CD14-positive monocyte (primary cell): ENCODE measurements at regions not wholly inside any gene's neighbourhood (a gene's known extent, or its start where the extent isn't known, plus 50 kb on each side); places are given as distances from the start of the nearest gene placed in this dataset.

Source experiments
- DNase-seq, 3 donors: peaks; one replicate each; pipeline ENCODE4 v3.0.0-alpha.2; 2011 to 2022
- H2AFZ ChIP-seq: 2 replicates; pipeline ENCODE4 v1.6.0; 2012; ENCODE audit warnings: mild to moderate bottlenecking, low read depth, low read length, inconsistent platforms; ENCODE audit not compliant: insufficient read depth, poor library complexity, severe bottlenecking
- H3K27ac ChIP-seq, 2 donors: 1 replicate in 1 of 2; 2 replicates in 1 of 2; pipeline ENCODE4 v1.5.1; 2012 to 2013; ENCODE audit warnings: low read length in 2 of 2, control low read depth in 1 of 2, inconsistent platforms in 1 of 2, low read depth in 1 of 2, mild to moderate bottlenecking in 1 of 2
- H3K27me3 ChIP-seq, 2 donors: one replicate each; pipeline versions ENCODE4 v1.6.0 to v1.6.1; 2011 to 2013; ENCODE audit warnings: low read length in 2 of 2; ENCODE audit not compliant: control insufficient read depth in 2 of 2, insufficient read depth in 2 of 2
- H3K36me3 ChIP-seq, 2 donors: replicated peaks in 1 of 2; 1 replicate in 1 of 2; 2 replicates in 1 of 2; pipeline versions ENCODE4 v1.5.1 to v1.6.1; 2012 to 2013; ENCODE audit warnings: low read length in 2 of 2, control low read depth in 1 of 2, inconsistent platforms in 1 of 2, mild to moderate bottlenecking in 1 of 2; ENCODE audit not compliant: insufficient read depth in 2 of 2, control insufficient read depth in 1 of 2
- H3K4me1 ChIP-seq, 2 donors: 1 replicate in 1 of 2; 2 replicates in 1 of 2; pipeline versions ENCODE4 v1.5.1 to v1.6.1; 2012 to 2013; ENCODE audit warnings: low read length in 2 of 2, control low read depth in 1 of 2, inconsistent platforms in 1 of 2, mild to moderate bottlenecking in 1 of 2, moderate library complexity in 1 of 2; ENCODE audit not compliant: insufficient read depth in 2 of 2, control insufficient read depth in 1 of 2
- H3K4me2 ChIP-seq: replicated peaks from 2 replicates; pipeline ENCODE3; 2012; ENCODE audit warnings: low read length, moderate library complexity, mild to moderate bottlenecking; ENCODE audit not compliant: poor library complexity, severe bottlenecking; ENCODE audit errors: extremely low read depth
- H3K4me3 ChIP-seq, 3 experiments: fragments of 200-600 bp in 1 of 3; sonication (generic) in 1 of 3; replicated peaks in 1 of 3; 1 replicate in 2 of 3; 2 replicates in 1 of 3; pipeline ENCODE4 v1.5.1; 2011 to 2013; ENCODE audit warnings: low read length in 3 of 3, mild to moderate bottlenecking in 3 of 3, control low read depth in 2 of 3, low read depth in 2 of 3, inconsistent platforms in 1 of 3, moderate library complexity in 1 of 3
- H3K79me2 ChIP-seq: 2 replicates; pipeline ENCODE4 v1.6.0; 2012; ENCODE audit warnings: mild to moderate bottlenecking, control low read depth, inconsistent platforms, low read length, moderate library complexity; ENCODE audit not compliant: insufficient read depth
- H3K9ac ChIP-seq: 2 replicates; pipeline ENCODE4 v1.6.0; 2017; ENCODE audit warnings: low read length, mild to moderate bottlenecking; ENCODE audit not compliant: insufficient read depth, poor library complexity, severe bottlenecking
- H3K9me3 ChIP-seq, 2 donors: replicated peaks in 1 of 2; 1 replicate in 1 of 2; 2 replicates in 1 of 2; pipeline versions ENCODE4 v1.5.1 to v1.6.1; 2012 to 2013; ENCODE audit warnings: low read length in 2 of 2, control low read depth in 1 of 2; ENCODE audit not compliant: control insufficient read depth in 1 of 2, insufficient read depth in 1 of 2
- H4K20me1 ChIP-seq: 2 replicates; pipeline ENCODE4 v1.6.0; 2012; ENCODE audit warnings: mild to moderate bottlenecking, low read length, control low read depth, moderate library complexity; ENCODE audit not compliant: insufficient read depth
- H3K27ac Mint-ChIP-seq, 7 donors: one replicate each; pipeline ENCODE4 v1.8.0; 2020; ENCODE audit warnings: mild to moderate bottlenecking in 7 of 7, mixed read lengths in 7 of 7, moderate library complexity in 6 of 7, inconsistent platforms in 2 of 7
- H3K27me3 Mint-ChIP-seq, 3 donors: one replicate each; pipeline ENCODE4 v1.8.0; 2021 to 2022; ENCODE audit warnings: low read depth in 3 of 3, mild to moderate bottlenecking in 3 of 3, mixed read lengths in 3 of 3, moderate library complexity in 3 of 3, inconsistent platforms in 1 of 3
- H3K36me3 Mint-ChIP-seq, 2 donors: one replicate each; pipeline ENCODE4 v1.8.0; 2020; ENCODE audit warnings: mixed read lengths in 2 of 2, inconsistent platforms in 1 of 2, mild to moderate bottlenecking in 1 of 2
- H3K4me1 Mint-ChIP-seq: one replicate; pipeline ENCODE4 v1.8.0; 2020; ENCODE audit warnings: mild to moderate bottlenecking, mixed read lengths
- H3K4me3 Mint-ChIP-seq, 2 donors: one replicate each; pipeline ENCODE4 v1.8.0; 2020; ENCODE audit warnings: mild to moderate bottlenecking in 2 of 2, mixed read lengths in 2 of 2, moderate library complexity in 1 of 2
- H3K9me3 Mint-ChIP-seq, 7 donors: one replicate each; pipeline ENCODE4 v1.8.0; 2020 to 2022; ENCODE audit warnings: mixed read lengths in 7 of 7, mild to moderate bottlenecking in 6 of 7, moderate library complexity in 6 of 7, inconsistent platforms in 2 of 7
- WGBS: methylation state at CpG from one replicate; pipeline ENCODE4 v1.1.5; 2013; ENCODE audit warnings: missing lambda C conversion rate; ENCODE audit not compliant: insufficient coverage; 5-methylcytosine and 5-hydroxymethylcytosine counted together
- intact Hi-C, 2 donors: fragments of 100-400 bp; cut with micrococcal nuclease; formaldehyde crosslinking; loops; one replicate each; pipeline versions ENCODE4 v1.15.0 to v1.15.1; 2023
- TF ChIP-seq, protein P1 (sequence below): fragments of 200-600 bp; IDR thresholded peaks from one replicate; pipeline ENCODE4 v1.8.0; 2022; ENCODE audit warnings: antibody characterized with exemption, mild to moderate bottlenecking

DNA sequence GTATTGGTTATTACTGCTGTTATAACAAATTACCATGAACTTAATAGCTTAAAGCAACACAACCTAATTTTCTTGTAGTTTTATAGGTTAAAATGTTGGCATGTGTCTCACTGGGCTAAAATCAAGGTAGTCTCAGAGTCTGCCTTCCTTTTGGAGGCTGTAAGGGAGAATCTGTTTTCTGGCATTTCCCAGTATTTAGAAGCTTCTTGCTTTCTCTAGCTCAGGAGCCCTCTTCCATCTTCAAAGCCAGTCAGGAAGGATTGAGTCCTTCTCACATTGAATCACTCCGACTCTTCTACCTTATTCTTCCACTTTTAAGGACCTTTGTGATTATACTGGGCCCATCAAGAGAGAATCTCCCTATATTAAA is 156.2 kb downstream of the MBL2 start:
- no peak overlapping the region for H3K27ac Mint-ChIP-seq
- Histone ChIP-seq H2AFZ (no peak overlapping the region), H3K79me2 (no peaks in the 10 kb centered on the region), H3K27me3 (no peaks in the 10 kb centered on the region), H3K4me3 (no peak overlapping the region), H3K4me1 (no peaks in the 10 kb centered on the region), H3K9ac (no peak overlapping the region), H3K27ac (no peak overlapping the region), H3K36me3 (no peaks in the 10 kb centered on the region), H3K4me2 (no peak overlapping the region), H4K20me1 (no peaks in the 10 kb centered on the region), H3K9me3 (no peaks in the 10 kb centered on the region)
- intact Hi-C loops: no loop called here
- H3K4me1 Mint-ChIP-seq: no peaks in the 10 kb centered on the region
- peaks cover 0 to 3% (median 2%) of the 10 kb centered on the region in 3 donors for H3K27me3 Mint-ChIP-seq
- no peak overlapping the region for H3K4me3 Mint-ChIP-seq
- DNase-seq: no peak
- H3K36me3 Mint-ChIP-seq: no peaks in the 10 kb centered on the region
- TF ChIP-seq, protein P1, sequence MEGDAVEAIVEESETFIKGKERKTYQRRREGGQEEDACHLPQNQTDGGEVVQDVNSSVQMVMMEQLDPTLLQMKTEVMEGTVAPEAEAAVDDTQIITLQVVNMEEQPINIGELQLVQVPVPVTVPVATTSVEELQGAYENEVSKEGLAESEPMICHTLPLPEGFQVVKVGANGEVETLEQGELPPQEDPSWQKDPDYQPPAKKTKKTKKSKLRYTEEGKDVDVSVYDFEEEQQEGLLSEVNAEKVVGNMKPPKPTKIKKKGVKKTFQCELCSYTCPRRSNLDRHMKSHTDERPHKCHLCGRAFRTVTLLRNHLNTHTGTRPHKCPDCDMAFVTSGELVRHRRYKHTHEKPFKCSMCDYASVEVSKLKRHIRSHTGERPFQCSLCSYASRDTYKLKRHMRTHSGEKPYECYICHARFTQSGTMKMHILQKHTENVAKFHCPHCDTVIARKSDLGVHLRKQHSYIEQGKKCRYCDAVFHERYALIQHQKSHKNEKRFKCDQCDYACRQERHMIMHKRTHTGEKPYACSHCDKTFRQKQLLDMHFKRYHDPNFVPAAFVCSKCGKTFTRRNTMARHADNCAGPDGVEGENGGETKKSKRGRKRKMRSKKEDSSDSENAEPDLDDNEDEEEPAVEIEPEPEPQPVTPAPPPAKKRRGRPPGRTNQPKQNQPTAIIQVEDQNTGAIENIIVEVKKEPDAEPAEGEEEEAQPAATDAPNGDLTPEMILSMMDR: no peak
- WGBS: no CpG with 5 or more reads among the region's 1 CpG
- H3K9me3 Mint-ChIP-seq: no peaks in the 10 kb centered on the region

DNA sequence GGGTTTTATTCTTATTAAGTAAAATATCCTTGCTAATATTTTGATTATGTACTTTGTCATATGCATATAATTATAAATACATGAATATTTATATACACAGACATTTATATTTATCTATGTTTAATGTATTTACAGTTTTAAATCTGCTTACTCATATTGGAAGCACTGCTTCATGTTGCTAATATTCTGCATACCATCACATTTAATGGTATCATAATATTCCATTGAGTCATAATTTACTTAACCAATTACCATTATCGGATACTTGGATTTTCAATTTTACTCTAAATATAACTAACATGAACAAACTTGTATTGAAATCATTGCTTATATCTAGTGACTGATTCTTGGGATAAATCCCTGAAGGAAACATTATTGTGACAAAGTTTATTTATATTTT is 155.2 kb downstream of the MBL2 start:
- TF ChIP-seq, protein P1: no peak
- no CpG with 5 or more reads among the region's 1 CpG for WGBS
- Histone ChIP-seq H3K27me3 (no peaks in the 10 kb centered on the region), H2AFZ (no peak overlapping the region), H4K20me1 (no peaks in the 10 kb centered on the region), H3K27ac (no peak overlapping the region), H3K4me1 (no peaks in the 10 kb centered on the region), H3K4me2 (no peak overlapping the region), H3K4me3 (no peak overlapping the region), H3K79me2 (no peaks in the 10 kb centered on the region), H3K9ac (no peak overlapping the region), H3K36me3 (no peaks in the 10 kb centered on the region), H3K9me3 (no peaks in the 10 kb centered on the region)
- no peak for DNase-seq
- Mint-ChIP-seq H3K27ac (no peak overlapping the region), H3K36me3 (no peaks in the 10 kb centered on the region), H3K4me3 (no peak overlapping the region), H3K4me1 (no peaks in the 10 kb centered on the region), H3K9me3 (no peaks in the 10 kb centered on the region), H3K27me3 (peaks cover 0 to 3% (median 2%) of the 10 kb centered on the region in 3 donors)
- intact Hi-C loops: no loop called here
